ENCODE measurements at regions not wholly inside any gene's neighbourhood (a gene's known extent, or its start where the extent isn't known, plus 50 kb on each side); places are given as distances from the start of the nearest gene placed in this dataset.

DNA sequence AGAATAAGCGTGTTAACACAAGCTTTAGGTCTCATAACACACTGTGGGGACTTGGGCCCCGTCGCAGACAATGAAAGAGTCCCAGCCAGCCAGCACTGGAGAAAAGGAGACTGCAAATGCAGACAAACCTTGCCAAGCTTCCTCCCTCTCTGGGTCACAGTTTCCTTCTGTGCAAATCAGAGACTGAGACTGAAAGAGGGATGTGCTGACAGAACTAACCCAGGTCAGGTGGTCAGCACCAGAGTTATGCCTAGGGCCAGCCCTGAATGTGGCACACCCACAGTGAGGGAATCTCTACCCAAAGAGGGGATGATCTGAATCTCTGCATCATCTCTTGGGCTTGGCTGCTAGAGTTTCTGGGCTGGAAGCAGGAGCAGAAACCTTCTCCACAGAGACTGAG is 282.3 kb upstream of the CCL2 start:
- peaks cover 17% of the 10 kb centered on the region for H3K4me1 Mint-ChIP-seq
- ChIA-PET CTCF (no interaction called here), POLR2A (no interaction called here)
- no peaks in the 10 kb centered on the region for H3K9me3 Mint-ChIP-seq (ENCODE audit: low read depth)
- ATAC-seq (no peak), DNase-seq (no peak)
- intact Hi-C loops (cut with DNase I, micrococcal nuclease): no loop called here
- H3K4me3 Mint-ChIP-seq: no peak overlapping the region
- peaks cover 10% of the 10 kb centered on the region for H3K27me3 Mint-ChIP-seq
- H3K27ac Mint-ChIP-seq: no peak overlapping the region
- H3K36me3 Mint-ChIP-seq (ENCODE audit: low read depth): no peaks in the 10 kb centered on the region

DNA sequence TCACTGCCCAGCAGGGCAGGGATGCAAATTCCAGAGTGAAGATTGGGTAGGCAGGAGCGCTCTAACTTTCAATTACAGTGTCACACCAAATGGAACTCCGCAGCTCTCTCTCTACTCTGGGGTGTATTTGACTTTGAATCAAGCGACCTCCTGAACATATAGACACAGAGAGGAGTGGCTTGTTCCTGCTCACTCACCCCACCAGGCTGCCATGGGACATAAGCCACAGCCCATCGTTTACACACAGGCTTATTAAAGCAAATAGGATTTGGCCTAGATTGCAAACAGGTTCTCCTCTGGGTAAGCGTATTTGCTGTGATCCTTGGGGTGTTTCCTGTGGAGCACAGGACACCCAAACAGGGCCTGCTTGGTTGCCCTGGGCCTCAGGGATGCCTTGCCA is 281.6 kb upstream of the CCL2 start:
- intact Hi-C loops (cut with DNase I, micrococcal nuclease): no loop called here
- Mint-ChIP-seq H3K4me3 (no peak overlapping the region), H3K36me3 (ENCODE audit: low read depth) (no peaks in the 10 kb centered on the region), H3K9me3 (ENCODE audit: low read depth) (no peaks in the 10 kb centered on the region), H3K27ac (no peak overlapping the region), H3K27me3 (peaks cover 10% of the 10 kb centered on the region), H3K4me1 (peaks cover 9% of the 10 kb centered on the region)
- CTCF ChIA-PET: no interaction called here
- DNase-seq (no peak), ATAC-seq (no peak)
- POLR2A ChIA-PET: no interaction called here

DNA sequence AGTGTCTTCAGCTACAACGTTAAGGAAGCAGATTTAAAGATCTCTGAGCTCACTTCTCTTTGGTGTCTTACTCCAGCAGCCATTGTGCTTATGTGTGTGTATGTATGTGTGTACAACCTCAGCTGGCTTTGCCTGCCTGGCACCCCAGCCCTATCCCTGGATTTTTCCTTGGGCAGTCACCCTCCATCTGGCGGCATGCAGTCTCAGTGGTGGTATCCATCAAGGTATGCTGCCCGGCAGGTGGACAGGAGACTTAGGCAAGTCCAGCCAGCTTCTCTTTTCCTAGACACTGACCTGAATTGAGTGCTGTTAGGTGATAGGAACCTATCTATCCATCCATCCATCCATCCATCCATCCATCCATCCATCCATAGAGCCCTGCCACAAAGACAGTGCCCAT is 280.8 kb upstream of the CCL2 start:
- CTCF ChIA-PET: interaction anchor here (0.6 kb wide), 1 partner anchor 14 kb away, joined by 3 read pairs; no protein-coding TSS in a partner anchor

DNA sequence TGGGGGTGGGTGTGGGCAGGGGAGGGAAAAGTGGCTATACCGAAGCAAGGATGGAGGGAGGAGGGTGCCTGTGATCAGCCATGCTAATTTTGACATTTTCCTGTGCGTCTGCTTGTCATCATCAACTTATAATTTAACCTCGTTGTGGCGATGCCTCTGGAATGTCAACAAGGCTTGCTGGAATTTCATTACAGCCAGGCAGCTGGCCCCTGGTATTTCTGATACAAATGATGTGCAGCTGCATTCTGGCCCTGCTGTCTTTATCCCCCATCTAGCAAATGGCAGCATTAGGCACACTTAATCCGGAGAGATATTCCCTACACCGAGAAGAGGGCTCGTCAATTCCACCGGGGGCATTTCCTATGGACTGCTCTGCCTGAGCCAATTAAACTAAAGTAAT is 278.3 kb upstream of the CCL2 start:
- Mint-ChIP-seq H3K27ac (no peak overlapping the region), H3K4me1 (no peaks in the 10 kb centered on the region), H3K27me3 (peaks cover 5% of the 10 kb centered on the region), H3K36me3 (ENCODE audit: low read depth) (no peaks in the 10 kb centered on the region), H3K4me3 (no peak overlapping the region), H3K9me3 (ENCODE audit: low read depth) (no peaks in the 10 kb centered on the region)
- POLR2A ChIA-PET: no interaction called here
- DNase-seq: no peak
- intact Hi-C loops (cut with DNase I, micrococcal nuclease): no loop called here
- no peak for ATAC-seq
- CTCF ChIA-PET: interaction anchor here (0.8 kb wide), 1 partner anchor 44 kb away, joined by 3 read pairs; no protein-coding TSS in a partner anchor

More for the DNA sequence above, 280.8 kb upstream of the CCL2 start:
- Mint-ChIP-seq H3K27me3 (peaks cover 7% of the 10 kb centered on the region), H3K4me3 (no peak overlapping the region), H3K4me1 (peaks cover 2% of the 10 kb centered on the region), H3K9me3 (ENCODE audit: low read depth) (no peaks in the 10 kb centered on the region), H3K27ac (no peak overlapping the region), H3K36me3 (ENCODE audit: low read depth) (no peaks in the 10 kb centered on the region)
- ATAC-seq: no peak
- POLR2A ChIA-PET: no interaction called here
- no peak for DNase-seq
- intact Hi-C loops (cut with DNase I, micrococcal nuclease): no loop called here

DNA sequence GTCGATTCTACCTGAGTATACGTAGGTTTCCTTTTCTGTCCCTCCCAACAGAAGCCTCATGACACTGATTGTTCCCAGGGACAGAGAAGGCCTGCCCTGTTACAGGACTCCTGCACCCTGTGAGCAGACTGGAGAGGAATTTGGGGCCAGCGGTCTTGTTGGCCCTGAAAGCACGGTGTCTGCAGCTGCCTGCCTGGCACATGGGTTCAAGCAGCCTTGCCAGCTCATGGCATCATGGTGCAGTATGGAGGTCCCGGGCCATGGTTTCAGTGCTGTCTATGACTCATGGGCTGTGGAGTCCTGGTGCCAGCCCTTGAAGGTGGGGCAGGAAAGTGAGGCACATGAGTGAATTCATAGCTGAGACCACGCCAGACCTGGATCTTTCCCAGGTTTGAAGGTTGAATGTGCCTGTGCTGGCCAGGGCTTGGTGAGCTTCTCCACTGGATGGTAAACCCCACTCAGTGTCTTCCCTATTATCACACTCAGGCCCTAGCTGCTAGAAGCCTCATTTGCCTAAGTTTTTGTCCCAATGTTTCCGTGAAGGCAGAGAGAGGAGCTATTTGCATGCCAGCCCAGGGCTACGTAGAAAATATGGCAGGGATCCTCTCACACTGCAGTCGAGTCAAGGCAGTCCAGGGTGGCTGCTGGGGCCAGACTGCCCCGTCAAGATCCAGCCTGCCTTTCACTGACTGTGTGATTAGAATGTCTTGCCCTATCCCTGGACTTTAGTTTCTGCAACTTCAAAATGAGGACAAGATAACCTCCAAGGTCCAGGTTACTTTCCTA is 277.2 kb upstream of the CCL2 start:
- ChIA-PET CTCF (no interaction called here), POLR2A (no interaction called here)
- intact Hi-C loops (cut with DNase I, micrococcal nuclease): no loop called here
- ATAC-seq (no peak), DNase-seq (no peak)
- H3K9me3 Mint-ChIP-seq (ENCODE audit: low read depth): no peaks in the 10 kb centered on the region
- H3K36me3 Mint-ChIP-seq (ENCODE audit: low read depth): no peaks in the 10 kb centered on the region
- H3K27me3 Mint-ChIP-seq: peaks cover 5% of the 10 kb centered on the region
- H3K27ac Mint-ChIP-seq: no peak overlapping the region
- no peak overlapping the region for H3K4me3 Mint-ChIP-seq
- no peaks in the 10 kb centered on the region for H3K4me1 Mint-ChIP-seq

DNA sequence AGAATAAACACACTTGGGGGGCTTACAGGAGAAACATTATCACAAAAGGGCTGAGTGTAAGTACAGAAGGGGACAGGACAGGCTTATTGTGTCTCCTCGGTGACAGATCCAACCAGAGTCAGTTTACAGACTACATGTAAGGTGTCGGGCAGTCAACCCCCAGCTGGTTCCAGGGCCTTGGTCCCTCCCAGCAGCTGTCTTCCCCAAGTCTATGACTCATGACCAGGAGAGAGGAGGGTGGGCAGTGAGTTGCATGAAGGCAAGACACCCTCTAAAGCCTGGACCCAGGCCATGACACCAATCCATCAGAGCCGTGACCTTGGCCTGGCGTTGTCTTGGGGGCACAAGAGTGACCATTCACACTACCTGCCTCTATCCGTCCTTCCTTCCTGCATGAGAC is 276.2 kb upstream of the CCL2 start:
- no peak overlapping the region for H3K27ac Mint-ChIP-seq
- CTCF ChIA-PET: no interaction called here
- POLR2A ChIA-PET: no interaction called here
- intact Hi-C loops (cut with DNase I, micrococcal nuclease): no loop called here
- no peaks in the 10 kb centered on the region for H3K4me1 Mint-ChIP-seq
- peaks cover 5% of the 10 kb centered on the region for H3K27me3 Mint-ChIP-seq
- no peaks in the 10 kb centered on the region for H3K9me3 Mint-ChIP-seq (ENCODE audit: low read depth)
- ATAC-seq: no peak
- no peak for DNase-seq
- no peak overlapping the region for H3K4me3 Mint-ChIP-seq
- no peaks in the 10 kb centered on the region for H3K36me3 Mint-ChIP-seq (ENCODE audit: low read depth)

DNA sequence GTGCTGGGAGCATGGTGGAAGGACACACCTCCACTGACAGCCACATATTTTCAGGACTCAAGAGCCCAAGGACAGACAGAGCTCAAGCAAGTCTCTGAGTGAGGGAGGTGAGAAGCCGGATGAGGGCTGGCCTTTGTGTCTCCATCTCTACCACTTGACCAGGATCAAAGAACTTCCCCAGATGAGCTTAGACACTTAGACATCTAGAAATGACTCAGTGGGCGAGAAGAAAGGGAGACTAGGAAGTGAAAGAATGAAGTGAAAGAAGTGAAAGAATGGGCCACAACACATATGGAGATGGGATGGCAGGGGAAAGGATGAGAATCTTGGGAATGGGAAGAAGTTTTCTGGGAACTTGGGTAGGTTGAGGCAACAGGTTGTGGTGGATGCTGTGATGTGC is 274.9 kb upstream of the CCL2 start:
- H3K4me3 Mint-ChIP-seq: no peak overlapping the region
- CTCF ChIA-PET: no interaction called here

DNA sequence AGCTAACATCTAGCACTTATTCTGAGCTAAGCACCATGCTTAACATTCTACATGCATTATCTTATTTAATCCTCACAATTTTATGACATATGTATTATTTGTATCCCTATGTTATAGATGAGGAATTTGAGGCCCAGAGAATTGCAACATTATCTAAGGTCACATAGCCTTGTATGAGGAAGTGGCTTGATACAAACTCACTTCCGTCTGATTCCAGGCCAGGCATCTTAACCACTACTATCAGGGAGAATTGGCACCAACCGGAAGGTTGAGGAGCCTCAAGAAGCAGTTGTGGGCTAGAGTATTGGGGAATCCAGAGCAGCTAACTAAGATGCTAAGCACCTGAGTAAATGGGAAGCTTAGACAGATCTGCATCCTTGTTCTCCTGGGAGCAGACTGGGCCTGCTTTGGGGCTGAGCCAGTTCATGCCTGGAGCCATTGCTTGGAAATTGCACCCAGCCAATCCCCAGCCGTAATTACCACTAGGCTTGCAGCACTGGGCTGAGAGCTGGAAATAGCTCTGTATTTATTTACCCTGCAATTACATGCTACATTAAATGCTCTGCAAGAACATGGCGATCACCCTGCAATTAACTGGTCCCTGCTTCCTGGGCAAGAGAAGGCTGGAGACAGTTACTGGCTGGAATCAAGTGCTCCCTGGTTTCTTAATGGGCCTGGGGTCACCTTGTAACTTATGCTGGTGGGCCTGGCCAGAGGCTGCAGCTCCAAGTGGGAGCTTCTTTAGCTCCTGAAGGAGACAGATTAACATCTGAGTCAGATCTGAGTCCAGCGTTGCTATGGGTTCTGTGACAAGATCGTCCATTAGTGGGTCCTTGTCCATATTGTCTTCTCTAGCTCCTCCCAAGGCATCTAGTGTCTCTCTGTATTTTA is 273.1 kb upstream of the CCL2 start:
- no peaks in the 10 kb centered on the region for H3K27me3 Mint-ChIP-seq
- ChIA-PET CTCF (no interaction called here), POLR2A (no interaction called here)
- ATAC-seq: no peak
- no peaks in the 10 kb centered on the region for H3K9me3 Mint-ChIP-seq (ENCODE audit: low read depth)
- no peak overlapping the region for H3K4me3 Mint-ChIP-seq
- H3K27ac Mint-ChIP-seq: no peak overlapping the region
- H3K36me3 Mint-ChIP-seq (ENCODE audit: low read depth): no peaks in the 10 kb centered on the region
- DNase-seq: no peak
- no peaks in the 10 kb centered on the region for H3K4me1 Mint-ChIP-seq
- intact Hi-C loops (cut with DNase I, micrococcal nuclease): no loop called here

More for the DNA sequence above, 274.9 kb upstream of the CCL2 start:
- no peak for ATAC-seq
- no peaks in the 10 kb centered on the region for H3K36me3 Mint-ChIP-seq (ENCODE audit: low read depth)
- peaks cover 2% of the 10 kb centered on the region for H3K27me3 Mint-ChIP-seq
- no peak overlapping the region for H3K27ac Mint-ChIP-seq
- intact Hi-C loops (cut with DNase I, micrococcal nuclease): no loop called here
- H3K4me1 Mint-ChIP-seq: no peaks in the 10 kb centered on the region
- H3K9me3 Mint-ChIP-seq (ENCODE audit: low read depth): no peaks in the 10 kb centered on the region
- POLR2A ChIA-PET: no interaction called here
- DNase-seq: no peak

DNA sequence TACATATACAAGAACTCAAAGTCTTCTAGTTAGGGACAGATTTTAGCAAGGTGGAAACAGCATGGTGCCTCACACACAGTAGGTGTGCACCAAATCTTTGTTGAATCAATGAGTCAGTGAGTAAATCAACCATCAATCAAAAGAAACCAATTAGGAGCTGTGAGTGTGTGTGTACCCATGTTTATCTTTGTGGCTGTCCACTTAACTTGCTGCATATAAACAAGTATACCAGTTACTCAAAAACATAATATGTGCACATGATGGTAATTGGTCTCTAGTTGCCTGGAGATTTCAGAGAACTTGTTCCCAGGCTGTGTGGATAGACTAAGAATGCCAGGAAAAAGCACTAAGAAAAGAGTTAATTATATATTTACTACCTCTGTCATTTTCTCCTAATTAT is 272.2 kb upstream of the CCL2 start:
- no peak for DNase-seq
- H3K4me3 Mint-ChIP-seq: no peak overlapping the region
- H3K27me3 Mint-ChIP-seq: no peaks in the 10 kb centered on the region
- no peaks in the 10 kb centered on the region for H3K4me1 Mint-ChIP-seq
- ChIA-PET POLR2A (no interaction called here), CTCF (no interaction called here)
- no peaks in the 10 kb centered on the region for H3K36me3 Mint-ChIP-seq (ENCODE audit: low read depth)
- H3K27ac Mint-ChIP-seq: no peak overlapping the region
- no peaks in the 10 kb centered on the region for H3K9me3 Mint-ChIP-seq (ENCODE audit: low read depth)
- no peak for ATAC-seq
- intact Hi-C loops (cut with DNase I, micrococcal nuclease): no loop called here

DNA sequence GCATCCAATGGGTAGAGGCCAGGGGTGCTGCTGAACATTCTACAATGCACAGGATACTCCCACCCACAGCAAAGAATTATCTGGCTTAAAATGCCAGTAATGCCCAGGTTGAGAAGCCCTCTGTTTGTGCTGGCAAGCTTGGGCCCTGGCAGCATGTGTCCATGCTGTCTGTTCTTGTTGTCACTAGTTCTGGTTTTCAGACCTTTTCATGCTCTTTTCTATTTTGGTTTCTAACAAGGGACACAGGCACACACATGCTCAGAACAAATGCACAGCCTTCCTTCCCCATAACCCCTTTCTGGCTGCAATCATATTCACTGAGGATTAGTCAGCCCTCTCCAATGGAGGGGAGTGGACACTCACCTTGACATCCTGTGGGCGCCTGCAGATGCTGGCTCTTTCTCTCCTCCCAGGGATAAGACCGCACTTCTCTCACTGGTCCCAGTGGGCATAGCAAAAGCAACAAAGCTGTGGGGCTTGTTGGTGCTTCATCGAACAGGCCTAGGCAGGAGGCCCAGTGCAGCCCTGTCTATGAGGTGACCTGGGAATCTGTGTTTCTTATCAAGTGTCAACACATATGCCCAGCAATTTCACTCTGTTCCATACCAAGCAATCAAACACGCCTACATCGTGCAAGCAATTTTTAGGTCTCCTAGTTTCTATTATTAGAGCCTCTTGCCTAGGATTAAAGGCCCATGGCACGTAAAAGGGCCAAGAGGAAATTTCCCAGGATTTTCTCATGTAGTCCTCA is 271.1 kb upstream of the CCL2 start:
- H3K27me3 Mint-ChIP-seq: peaks cover 5% of the 10 kb centered on the region
- POLR2A ChIA-PET: no interaction called here
- H3K27ac Mint-ChIP-seq: no peak overlapping the region
- DNase-seq (no peak), ATAC-seq (no peak)
- no peak overlapping the region for H3K4me3 Mint-ChIP-seq
- CTCF ChIA-PET: interaction anchor here (0.6 kb wide), 1 partner anchor 32 kb away, joined by 3 read pairs; no protein-coding TSS in a partner anchor
- H3K36me3 Mint-ChIP-seq (ENCODE audit: low read depth): no peaks in the 10 kb centered on the region
- intact Hi-C loops (cut with DNase I, micrococcal nuclease): no loop called here
- no peaks in the 10 kb centered on the region for H3K9me3 Mint-ChIP-seq (ENCODE audit: low read depth)
- H3K4me1 Mint-ChIP-seq: no peaks in the 10 kb centered on the region

DNA sequence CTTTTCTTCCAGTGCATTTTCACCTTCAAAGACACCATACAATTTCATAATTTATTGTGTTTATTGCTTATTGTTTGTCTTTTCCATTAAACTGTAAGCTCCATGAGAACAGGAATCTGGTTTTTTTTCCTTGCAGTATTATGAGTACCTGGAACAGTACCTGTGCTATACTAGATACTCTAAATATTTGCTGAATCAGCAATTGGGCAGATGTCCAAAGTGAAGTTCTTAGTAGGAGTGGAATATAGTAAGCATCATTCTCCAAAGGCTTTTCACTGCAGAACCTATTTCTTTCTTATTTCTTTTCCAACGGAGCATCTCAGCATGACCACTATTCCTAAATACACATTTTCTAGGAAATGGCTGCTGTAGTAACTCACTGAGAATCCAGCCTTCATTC is 269.0 kb upstream of the CCL2 start:
- intact Hi-C loops (cut with DNase I, micrococcal nuclease): no loop called here
- DNase-seq (no peak), ATAC-seq (no peak)
- no peaks in the 10 kb centered on the region for H3K36me3 Mint-ChIP-seq (ENCODE audit: low read depth)
- CTCF ChIA-PET: no interaction called here
- no peak overlapping the region for H3K27ac Mint-ChIP-seq
- no peaks in the 10 kb centered on the region for H3K9me3 Mint-ChIP-seq (ENCODE audit: low read depth)
- H3K4me3 Mint-ChIP-seq: no peak overlapping the region
- no peaks in the 10 kb centered on the region for H3K4me1 Mint-ChIP-seq
- POLR2A ChIA-PET: no interaction called here
- H3K27me3 Mint-ChIP-seq: peaks cover 6% of the 10 kb centered on the region

DNA sequence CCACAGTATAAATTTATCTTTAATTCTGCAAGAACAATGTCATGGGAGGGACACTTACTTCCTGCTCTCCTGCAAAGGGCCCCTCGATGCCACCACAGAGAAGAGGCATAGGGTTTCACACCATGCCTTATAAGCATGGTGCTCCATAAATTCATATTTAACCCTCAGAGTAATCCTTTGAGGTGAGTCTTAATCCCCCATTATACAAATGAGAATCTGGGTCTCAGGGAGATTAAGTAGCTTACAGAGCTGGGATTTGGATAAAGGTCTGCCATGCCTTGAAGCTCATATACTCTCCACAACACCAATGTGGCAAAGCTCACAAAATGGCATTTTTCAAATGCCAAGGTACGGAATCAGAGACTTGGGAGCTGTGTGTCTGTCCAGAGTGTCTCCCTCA is 268.5 kb upstream of the CCL2 start:
- Mint-ChIP-seq H3K36me3 (ENCODE audit: low read depth) (no peaks in the 10 kb centered on the region), H3K4me1 (no peaks in the 10 kb centered on the region), H3K27me3 (peaks cover 8% of the 10 kb centered on the region), H3K27ac (no peak overlapping the region), H3K9me3 (ENCODE audit: low read depth) (no peaks in the 10 kb centered on the region), H3K4me3 (no peak overlapping the region)
- ChIA-PET CTCF (no interaction called here), POLR2A (no interaction called here)
- DNase-seq: no peak
- ATAC-seq: no peak
- intact Hi-C loops (cut with DNase I, micrococcal nuclease): no loop called here

Measured in activated CD4-positive, alpha-beta T cell treated with anti-CD3 and anti-CD28 coated beads for 36 hours (primary cell).